ENCODE measurements at regions not wholly inside any gene's neighbourhood (a gene's known extent, or its start where the extent isn't known, plus 50 kb on each side); places are given as distances from the start of the nearest gene placed in this dataset.
"Not testable (repeated sequence)": the region's sequence is repeated elsewhere in the genome, so short reads cannot be mapped to it uniquely, and the experiment has no call there.

DNA sequence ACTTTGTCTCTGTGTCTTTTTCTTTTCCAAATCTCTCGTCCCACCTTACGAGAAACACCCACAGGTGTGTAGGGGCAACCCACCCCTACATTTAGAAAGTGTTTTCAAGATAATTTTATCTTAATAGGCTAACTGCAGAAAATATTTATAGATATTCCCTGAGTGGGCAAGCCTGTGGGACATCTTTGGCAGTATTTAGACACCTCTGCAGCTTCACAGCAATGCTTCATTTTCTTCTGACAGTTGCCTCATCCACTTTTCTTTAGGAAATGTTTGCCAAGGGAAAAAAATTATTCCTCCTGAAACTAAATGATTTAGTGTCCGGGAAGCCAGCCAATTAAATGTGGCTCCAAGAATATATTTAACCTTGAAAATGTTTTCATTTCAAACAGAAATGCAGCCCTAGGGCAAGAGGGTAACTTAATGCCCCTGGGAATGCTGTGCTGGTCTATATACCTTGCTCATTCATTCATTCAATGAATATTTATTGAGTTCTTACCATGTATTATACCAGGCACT, 290.4 kb downstream of the ABCC12 start:
- ATAC-seq (no peak), DNase-seq (no peak)
- Histone ChIP-seq H3K9me3 (no peaks in the 10 kb centered on the region), H3K4me1 (peaks cover 5% of the 10 kb centered on the region), H3K4me3 (no peak overlapping the region), H3K36me3 (no peaks in the 10 kb centered on the region), H3K27me3 (ENCODE audit: low read depth) (no peaks in the 10 kb centered on the region), H3K27ac (no peak overlapping the region)
- intact Hi-C loops (cut with DNase I): no loop called here
- TF ChIP-seq, protein P1, sequence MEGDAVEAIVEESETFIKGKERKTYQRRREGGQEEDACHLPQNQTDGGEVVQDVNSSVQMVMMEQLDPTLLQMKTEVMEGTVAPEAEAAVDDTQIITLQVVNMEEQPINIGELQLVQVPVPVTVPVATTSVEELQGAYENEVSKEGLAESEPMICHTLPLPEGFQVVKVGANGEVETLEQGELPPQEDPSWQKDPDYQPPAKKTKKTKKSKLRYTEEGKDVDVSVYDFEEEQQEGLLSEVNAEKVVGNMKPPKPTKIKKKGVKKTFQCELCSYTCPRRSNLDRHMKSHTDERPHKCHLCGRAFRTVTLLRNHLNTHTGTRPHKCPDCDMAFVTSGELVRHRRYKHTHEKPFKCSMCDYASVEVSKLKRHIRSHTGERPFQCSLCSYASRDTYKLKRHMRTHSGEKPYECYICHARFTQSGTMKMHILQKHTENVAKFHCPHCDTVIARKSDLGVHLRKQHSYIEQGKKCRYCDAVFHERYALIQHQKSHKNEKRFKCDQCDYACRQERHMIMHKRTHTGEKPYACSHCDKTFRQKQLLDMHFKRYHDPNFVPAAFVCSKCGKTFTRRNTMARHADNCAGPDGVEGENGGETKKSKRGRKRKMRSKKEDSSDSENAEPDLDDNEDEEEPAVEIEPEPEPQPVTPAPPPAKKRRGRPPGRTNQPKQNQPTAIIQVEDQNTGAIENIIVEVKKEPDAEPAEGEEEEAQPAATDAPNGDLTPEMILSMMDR (IDR thresholded peaks at IDR 0.05): no peak

DNA sequence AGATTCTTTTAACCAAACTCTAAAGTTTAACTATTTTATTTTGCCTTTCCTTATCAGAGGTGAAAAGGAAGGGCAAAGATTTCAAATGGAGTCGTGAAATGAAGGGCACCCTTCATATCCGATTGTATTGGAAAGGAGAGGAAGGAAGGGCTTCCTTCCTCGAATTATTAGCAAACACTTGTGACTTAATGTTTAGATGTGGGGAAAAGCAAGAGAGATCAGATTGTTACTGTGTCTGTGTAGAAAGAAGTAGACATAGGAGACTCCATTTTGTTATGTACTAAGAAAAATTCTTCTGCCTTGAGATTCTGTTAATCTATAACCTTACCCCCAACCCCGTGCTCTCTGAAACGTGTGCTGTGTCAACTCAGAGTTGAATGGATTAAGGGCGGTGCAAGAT, 291.5 kb downstream of the ABCC12 start:
- not testable (repeated sequence) for H3K4me3 ChIP-seq

GRCh38 chr16:47861999-47862398, 293.8 kb downstream of the ABCC12 start:
- intact Hi-C loops (cut with DNase I): no loop called here
- DNase-seq (no peak), ATAC-seq (no peak)
- peaks cover 5% of the 10 kb centered on the region for H3K4me1 ChIP-seq
- H3K36me3 ChIP-seq: no peaks in the 10 kb centered on the region
- TF ChIP-seq, protein P1 (IDR thresholded peaks at IDR 0.05): no peak
- no peak overlapping the region for H3K4me3 ChIP-seq
- no peaks in the 10 kb centered on the region for H3K9me3 ChIP-seq
- no peaks in the 10 kb centered on the region for H3K27me3 ChIP-seq (ENCODE audit: low read depth)
- no peak overlapping the region for H3K27ac ChIP-seq

More for the DNA sequence above, 291.5 kb downstream of the ABCC12 start:
- DNase-seq; H3K27ac ChIP-seq; ATAC-seq; H3K9me3 ChIP-seq; H3K4me1 ChIP-seq; H3K36me3 ChIP-seq; H3K27me3 ChIP-seq (ENCODE audit: low read depth); intact Hi-C loops (cut with DNase I): not testable (repeated sequence)

DNA sequence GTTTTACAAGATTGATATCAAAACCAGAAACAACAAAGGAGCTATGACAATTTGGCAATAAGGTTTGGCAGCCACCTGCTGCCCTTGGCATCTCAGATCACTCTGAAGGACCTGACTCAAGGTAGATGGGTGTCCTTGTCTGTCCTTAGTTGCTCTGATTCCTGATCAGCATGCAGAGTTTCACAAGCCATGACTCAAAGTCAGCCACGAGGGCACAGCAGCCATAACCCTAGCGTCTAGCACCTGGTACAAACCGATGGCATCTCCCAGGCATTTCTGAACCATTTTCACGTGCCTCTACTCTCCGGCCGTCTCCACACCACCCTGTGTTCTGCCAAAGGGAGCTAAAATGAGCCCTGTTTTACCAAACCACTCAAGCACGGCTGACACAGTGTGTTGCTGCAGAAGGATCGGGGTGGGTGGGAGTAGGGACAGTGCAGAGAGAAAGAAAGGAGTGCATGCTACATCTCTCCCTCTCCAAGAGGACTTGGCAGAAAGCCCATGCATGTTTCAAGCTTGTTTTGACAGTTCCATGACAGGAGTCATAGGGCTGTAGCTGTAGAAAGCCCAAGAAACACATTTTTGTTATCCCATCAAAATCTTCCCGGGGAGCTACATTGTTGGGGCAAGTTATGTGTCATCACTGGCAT, 297.3 kb downstream of the ABCC12 start:
- TF ChIP-seq, protein P1 (IDR thresholded peaks at IDR 0.05): no peak
- Histone ChIP-seq H3K27ac (no peak overlapping the region), H3K4me1 (no peaks in the 10 kb centered on the region), H3K4me3 (no peak overlapping the region), H3K36me3 (no peaks in the 10 kb centered on the region), H3K9me3 (no peaks in the 10 kb centered on the region), H3K27me3 (ENCODE audit: low read depth) (no peaks in the 10 kb centered on the region)
- no peak for ATAC-seq
- no peak for DNase-seq
- intact Hi-C loops (cut with DNase I): no loop called here

DNA sequence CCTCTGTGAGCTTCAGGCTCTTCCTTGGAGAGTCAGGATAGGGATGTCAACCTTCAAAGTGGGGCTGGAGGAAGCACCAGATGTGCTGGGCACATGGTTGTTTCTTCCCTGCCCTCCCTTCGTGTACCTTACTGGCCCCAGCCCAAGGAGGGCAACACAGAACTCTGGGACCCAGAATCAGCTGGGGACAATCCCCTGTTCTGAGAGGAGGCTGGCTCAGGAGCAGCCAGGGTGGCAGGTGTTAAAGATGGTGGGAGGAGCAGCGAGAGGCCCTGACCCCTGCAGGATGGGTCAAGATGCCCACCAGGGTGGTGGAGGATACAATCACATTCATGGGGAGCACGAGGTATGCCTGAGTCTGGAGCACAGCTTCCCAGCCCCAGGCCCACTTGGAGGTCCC, 300.4 kb downstream of the ABCC12 start:
- TF ChIP-seq, protein P1 (IDR thresholded peaks at IDR 0.05): no peak
- H3K36me3 ChIP-seq: no peaks in the 10 kb centered on the region
- no peaks in the 10 kb centered on the region for H3K4me1 ChIP-seq
- DNase-seq: no peak
- H3K27ac ChIP-seq: no peak overlapping the region
- no peaks in the 10 kb centered on the region for H3K27me3 ChIP-seq (ENCODE audit: low read depth)
- no peaks in the 10 kb centered on the region for H3K9me3 ChIP-seq
- no peak for ATAC-seq
- intact Hi-C loops (cut with DNase I): no loop called here
- no peak overlapping the region for H3K4me3 ChIP-seq

- Histone ChIP-seq H3K27ac (no peak overlapping the region), H3K4me3 (no peak overlapping the region), H3K27me3 (ENCODE audit: low read depth) (no peaks in the 10 kb centered on the region), H3K4me1 (no peaks in the 10 kb centered on the region), H3K9me3 (no peaks in the 10 kb centered on the region), H3K36me3 (no peaks in the 10 kb centered on the region)
- ATAC-seq (no peak), DNase-seq (no peak)
- intact Hi-C loops (cut with DNase I): no loop called here
- TF ChIP-seq, protein P1 (IDR thresholded peaks at IDR 0.05): no peak
These were observed 301.1 kb downstream of the ABCC12 start for GRCh38 chr16:47854737-47855136.
